ENCODE measurements at regions not wholly inside any gene's neighbourhood (a gene's known extent, or its start where the extent isn't known, plus 50 kb on each side); places are given as distances from the start of the nearest gene placed in this dataset.

DNA sequence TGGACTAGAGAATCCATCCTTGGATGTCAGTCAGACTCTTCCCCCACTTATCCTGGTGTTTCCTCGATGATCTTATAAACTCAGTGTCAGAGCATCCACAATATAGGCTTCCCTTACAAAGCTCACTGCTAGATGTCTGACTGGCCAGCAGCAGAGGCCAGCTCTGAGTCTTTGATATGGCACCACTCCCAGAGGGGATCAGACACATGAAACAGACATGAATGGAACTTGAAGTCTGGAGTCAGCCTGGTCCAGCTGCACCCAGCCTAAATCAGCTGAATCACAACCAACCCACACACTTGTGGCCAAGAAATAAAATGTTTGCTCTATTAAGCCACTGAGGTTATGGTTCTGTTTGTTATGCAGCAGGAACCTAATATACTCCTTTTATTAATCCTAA lies 129.6 kb upstream of the MED14 start (continued):
- TF ChIP-seq, protein P1, sequence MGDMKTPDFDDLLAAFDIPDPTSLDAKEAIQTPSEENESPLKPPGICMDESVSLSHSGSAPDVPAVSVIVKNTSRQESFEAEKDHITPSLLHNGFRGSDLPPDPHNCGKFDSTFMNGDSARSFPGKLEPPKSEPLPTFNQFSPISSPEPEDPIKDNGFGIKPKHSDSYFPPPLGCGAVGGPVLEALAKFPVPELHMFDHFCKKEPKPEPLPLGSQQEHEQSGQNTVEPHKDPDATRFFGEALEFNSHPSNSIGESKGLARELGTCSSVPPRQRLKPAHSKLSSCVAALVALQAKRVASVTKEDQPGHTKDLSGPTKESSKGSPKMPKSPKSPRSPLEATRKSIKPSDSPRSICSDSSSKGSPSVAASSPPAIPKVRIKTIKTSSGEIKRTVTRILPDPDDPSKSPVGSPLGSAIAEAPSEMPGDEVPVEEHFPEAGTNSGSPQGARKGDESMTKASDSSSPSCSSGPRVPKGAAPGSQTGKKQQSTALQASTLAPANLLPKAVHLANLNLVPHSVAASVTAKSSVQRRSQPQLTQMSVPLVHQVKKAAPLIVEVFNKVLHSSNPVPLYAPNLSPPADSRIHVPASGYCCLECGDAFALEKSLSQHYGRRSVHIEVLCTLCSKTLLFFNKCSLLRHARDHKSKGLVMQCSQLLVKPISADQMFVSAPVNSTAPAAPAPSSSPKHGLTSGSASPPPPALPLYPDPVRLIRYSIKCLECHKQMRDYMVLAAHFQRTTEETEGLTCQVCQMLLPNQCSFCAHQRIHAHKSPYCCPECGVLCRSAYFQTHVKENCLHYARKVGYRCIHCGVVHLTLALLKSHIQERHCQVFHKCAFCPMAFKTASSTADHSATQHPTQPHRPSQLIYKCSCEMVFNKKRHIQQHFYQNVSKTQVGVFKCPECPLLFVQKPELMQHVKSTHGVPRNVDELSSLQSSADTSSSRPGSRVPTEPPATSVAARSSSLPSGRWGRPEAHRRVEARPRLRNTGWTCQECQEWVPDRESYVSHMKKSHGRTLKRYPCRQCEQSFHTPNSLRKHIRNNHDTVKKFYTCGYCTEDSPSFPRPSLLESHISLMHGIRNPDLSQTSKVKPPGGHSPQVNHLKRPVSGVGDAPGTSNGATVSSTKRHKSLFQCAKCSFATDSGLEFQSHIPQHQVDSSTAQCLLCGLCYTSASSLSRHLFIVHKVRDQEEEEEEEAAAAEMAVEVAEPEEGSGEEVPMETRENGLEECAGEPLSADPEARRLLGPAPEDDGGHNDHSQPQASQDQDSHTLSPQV (IDR thresholded peaks at IDR 0.05): no peak
- TF ChIP-seq SREBF1 (IDR thresholded peaks at IDR 0.05; ENCODE audit: low read length) (no peak), SUZ12 (IDR thresholded peaks at IDR 0.05; ENCODE audit: unreplicated experiment) (no peak), NBN (IDR thresholded peaks at IDR 0.05) (no peak), CUX1 (IDR thresholded peaks at IDR 0.05; ENCODE audit: insufficient replicate concordance, low read depth, low read length) (no peak), RFX5 (IDR thresholded peaks at IDR 0.05; ENCODE audit: low read depth, low read length) (no peak)
- TF ChIP-seq, protein P2, sequence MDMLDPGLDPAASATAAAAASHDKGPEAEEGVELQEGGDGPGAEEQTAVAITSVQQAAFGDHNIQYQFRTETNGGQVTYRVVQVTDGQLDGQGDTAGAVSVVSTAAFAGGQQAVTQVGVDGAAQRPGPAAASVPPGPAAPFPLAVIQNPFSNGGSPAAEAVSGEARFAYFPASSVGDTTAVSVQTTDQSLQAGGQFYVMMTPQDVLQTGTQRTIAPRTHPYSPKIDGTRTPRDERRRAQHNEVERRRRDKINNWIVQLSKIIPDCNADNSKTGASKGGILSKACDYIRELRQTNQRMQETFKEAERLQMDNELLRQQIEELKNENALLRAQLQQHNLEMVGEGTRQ (IDR thresholded peaks at IDR 0.05; ENCODE audit: borderline replicate concordance, low read depth, low read length): no peak
